GM12801 (cell line): ENCODE measurements at regions not wholly inside any gene's neighbourhood (a gene's known extent, or its start where the extent isn't known, plus 50 kb on each side); places are given as distances from the start of the nearest gene placed in this dataset.

Source experiments
- CTCF ChIP-seq: IDR thresholded peaks from one replicate; pipeline ENCODE4 v1.5.1; 2011; ENCODE audit warnings: control low read depth; ENCODE audit not compliant: insufficient read length; ENCODE audit errors: extremely low read depth

DNA sequence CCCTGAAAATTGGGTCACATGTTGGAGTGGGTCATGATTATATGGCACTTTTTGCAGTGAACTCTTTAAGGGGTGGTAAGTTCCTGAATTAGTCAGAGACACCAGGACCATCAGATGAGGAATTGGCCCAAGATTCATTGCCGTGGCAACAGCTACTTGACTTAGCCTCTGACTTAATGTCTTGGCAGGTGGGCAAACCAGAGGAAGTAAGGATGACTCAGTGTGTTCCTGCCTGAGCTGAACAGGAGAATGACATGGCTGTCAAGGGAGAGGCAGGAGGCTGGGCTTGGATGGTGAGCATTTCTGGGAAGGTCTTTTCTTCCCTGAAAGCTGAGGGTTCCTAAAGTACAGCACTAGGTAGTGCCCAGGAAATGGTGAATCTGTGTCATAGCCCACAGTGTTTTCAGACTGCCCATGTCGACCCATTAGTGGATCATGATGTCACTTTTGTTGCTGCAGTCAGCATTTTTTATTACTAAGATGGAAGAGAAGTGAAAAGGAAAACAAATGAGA lies 170.1 kb upstream of the PWP1 start:
- TF ChIP-seq CTCF, result no peak

GRCh38 chr12:107518868-107519267 lies 166.7 kb upstream of the PWP1 start:
- TF ChIP-seq CTCF, result no peak

GRCh38 chr12:107519906-107520859 lies 165.4 kb upstream of the PWP1 start:
- no peak for TF ChIP-seq CTCF

DNA sequence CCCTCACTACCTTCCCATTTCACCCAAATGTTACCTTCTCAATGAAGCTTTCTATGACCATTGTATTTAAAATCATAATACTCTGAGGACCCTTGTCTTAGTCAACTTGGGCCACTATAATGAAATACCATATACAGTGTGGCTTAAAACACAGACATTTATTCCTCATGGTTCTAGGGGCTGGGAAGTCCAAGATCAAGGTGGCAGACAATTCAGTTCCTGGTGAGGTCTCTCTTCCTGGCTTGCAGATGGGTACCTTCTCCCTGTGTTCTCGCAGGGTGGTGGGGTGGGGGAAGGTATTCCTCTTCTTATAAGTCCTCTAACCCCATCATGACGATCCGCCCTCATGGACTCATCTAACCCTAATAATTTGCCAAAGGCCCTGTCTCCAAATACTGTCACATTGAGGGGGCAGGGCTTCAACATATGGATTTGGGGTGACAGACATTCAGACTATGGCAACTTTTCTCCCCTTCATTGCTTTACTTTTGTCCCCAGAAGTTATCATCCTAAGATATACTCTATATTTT lies 163.7 kb upstream of the PWP1 start:
- TF ChIP-seq CTCF, result no peak

- TF ChIP-seq CTCF, result no peak
Observed at GRCh38 chr12:107522692-107523477, 162.7 kb upstream of the PWP1 start.

- no peak for TF ChIP-seq CTCF
Observed at GRCh38 chr12:107523775-107524535, 161.6 kb upstream of the PWP1 start.
